NCI-H1436 treated with DMSO at 0.1 percent for 48 hours (cell line): ENCODE measurements at regions not wholly inside any gene's neighbourhood (a gene's known extent, or its start where the extent isn't known, plus 50 kb on each side); places are given as distances from the start of the nearest gene placed in this dataset.
A peak's percentile ranks its signal among the peaks of the same experiment; 100 is the strongest.

ENCODE experiments used
- DNase-seq: peaks from one replicate; lab custom pipeline; 2025; lab: John Stamatoyannopoulos, UW

DNA sequence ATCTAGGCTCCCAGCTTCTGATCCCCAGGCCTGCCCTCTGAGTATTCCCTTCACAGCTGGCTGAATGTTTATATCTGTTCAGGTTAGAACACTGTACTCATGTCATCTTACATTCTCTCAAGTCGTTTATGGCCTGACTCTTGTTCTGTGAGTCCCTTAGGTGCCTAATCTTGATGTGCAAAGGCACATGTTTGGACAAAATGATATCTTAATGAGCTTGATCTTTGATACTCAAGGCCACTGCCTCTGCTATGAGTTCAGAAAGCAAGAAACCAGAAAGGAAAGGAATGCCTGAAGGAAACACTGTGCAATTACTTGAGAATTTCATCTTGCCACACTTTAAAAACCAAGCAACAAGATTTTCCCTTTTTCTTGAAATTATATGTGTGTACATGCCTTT, 391.8 kb upstream of the ZNF608 start:
- DNase-seq = no peak

GRCh38 chr5:125139590-125139989, 393.2 kb upstream of the ZNF608 start:
- no peak for DNase-seq

DNA sequence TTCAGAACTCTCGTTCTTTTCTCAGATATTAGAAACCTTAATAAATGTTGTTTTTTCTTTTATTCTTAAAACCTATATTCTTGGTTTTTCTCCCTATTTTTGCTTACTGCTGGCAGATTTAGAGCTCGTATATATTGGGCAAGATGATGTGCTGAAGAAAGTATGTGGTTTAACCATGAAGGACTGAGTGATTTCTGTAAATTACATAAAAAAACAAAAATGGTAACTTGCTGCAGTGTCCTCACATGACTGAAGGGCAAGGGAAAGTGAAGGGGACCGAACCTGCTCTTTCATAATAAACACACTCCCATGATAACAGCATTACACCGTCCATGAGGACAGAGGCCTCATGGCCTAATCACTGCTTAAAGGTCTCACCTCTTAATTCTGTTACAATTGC, 393.8 kb upstream of the ZNF608 start:
- no peak for DNase-seq

GRCh38 chr5:125140855-125141254, 394.4 kb upstream of the ZNF608 start:
- DNase-seq = peak; percentile 51

DNA sequence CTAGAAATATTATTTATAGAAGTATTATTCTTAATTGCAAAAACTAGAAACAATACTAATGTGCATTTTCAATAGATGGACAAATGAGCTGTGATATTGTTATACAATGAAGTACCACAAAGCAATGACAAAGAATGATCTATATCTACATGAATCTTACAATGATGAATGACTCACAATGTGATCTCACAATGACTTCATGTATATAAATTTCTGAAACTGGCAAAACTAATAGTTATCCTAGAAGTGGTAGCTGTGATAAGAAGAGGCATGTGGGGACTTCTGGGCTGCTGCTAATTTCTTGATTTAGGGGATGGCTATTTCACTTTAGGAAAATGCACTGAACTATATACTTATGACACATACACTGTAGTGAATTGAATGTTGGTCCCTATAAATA, 396.0 kb upstream of the ZNF608 start:
- no peak for DNase-seq

- no peak for DNase-seq
These were observed 396.6 kb upstream of the ZNF608 start for GRCh38 chr5:125143011-125143410.

DNA sequence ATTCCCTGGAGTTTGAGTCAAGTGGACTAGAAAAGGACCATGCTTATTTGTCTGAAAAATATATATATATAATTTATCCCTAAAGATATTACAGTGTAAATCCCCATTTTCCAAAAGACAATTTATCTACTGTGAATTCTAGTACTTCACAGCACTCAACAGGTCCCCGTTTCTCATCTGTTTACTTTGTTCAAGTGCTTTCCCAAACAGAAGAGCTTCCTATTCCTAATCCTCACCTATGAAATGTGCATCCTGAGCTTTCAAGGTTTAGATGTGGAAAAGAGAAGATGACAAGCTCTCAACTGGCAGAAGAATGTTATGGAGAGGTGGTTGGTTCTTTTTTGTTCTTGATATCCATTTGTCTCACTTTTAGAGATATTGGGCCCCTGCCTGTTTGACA, 401.6 kb upstream of the ZNF608 start:
- DNase-seq = no peak

DNA sequence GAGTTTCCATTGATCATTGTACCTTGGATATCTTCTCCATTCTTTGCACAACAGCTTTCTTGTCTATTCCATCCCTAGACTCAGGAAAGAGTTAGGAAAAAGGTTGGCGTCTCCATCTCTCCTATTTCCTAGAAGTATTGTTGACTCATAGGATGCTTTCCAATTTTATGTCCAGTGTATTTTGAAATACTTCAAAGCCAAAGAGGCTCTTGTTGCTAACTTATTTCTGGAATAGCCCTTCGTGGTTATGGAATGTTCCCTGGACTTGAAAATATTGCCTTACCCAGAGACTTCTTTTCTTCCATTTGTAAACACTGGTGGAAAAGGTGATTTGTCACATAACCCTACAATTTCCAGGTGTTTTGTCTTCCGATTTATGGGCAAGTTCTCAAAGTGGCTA, 402.3 kb upstream of the ZNF608 start:
- DNase-seq = no peak

GRCh38 chr5:125149110-125149509, 402.7 kb upstream of the ZNF608 start:
- no peak for DNase-seq

GRCh38 chr5:125149527-125149926, 403.1 kb upstream of the ZNF608 start:
- no peak for DNase-seq

DNA sequence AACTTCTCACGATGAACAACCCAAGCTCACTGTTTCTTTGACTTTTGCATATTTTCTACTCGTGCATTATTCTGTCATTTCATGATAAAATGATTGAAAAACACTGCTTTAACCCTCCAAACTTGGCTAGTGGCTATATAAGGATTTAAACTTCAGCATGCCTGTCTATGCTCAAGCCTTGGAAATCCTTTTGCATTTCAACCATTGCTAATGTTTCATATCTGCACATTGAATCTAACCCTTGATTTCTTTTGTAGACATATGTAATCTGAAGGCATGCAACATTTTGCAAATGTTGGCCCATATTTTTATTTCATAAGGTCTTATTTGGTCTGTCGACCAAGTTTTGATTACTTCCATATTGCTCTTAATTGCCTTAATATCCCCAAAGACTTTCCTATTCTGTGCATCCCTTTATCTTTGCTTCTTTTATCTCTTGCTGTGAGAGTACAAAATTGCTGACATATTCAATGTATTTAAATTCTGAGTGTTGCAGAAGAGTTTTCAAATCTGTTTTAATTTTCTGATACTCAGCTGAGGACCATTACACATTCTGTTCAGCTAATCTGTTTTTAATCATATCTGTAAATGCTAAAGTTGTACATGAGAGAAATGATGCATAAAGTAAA, 403.7 kb upstream of the ZNF608 start:
- no peak for DNase-seq

- DNase-seq = no peak
These were observed 404.9 kb upstream of the ZNF608 start for GRCh38 chr5:125151150-125151900.

DNA sequence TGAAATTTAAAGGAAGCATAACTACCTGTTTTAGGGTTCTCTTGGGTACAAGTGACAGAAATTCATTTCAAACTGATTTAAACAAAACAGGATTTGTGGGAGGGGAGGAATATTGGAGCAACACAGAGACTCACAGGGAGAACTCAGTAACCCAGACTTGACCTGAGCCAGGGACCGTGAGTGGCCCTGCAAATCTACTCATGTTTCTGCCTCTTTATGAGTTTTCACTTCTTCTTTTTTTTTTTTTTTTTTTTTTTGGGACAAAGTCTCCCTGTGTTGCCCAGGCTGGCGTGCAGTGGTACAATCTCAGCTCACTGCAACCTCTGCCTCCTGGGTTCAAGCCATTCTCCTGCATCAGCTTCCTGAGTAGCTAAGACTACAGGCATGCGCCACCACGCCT, 405.6 kb upstream of the ZNF608 start:
- DNase-seq = no peak

DNA sequence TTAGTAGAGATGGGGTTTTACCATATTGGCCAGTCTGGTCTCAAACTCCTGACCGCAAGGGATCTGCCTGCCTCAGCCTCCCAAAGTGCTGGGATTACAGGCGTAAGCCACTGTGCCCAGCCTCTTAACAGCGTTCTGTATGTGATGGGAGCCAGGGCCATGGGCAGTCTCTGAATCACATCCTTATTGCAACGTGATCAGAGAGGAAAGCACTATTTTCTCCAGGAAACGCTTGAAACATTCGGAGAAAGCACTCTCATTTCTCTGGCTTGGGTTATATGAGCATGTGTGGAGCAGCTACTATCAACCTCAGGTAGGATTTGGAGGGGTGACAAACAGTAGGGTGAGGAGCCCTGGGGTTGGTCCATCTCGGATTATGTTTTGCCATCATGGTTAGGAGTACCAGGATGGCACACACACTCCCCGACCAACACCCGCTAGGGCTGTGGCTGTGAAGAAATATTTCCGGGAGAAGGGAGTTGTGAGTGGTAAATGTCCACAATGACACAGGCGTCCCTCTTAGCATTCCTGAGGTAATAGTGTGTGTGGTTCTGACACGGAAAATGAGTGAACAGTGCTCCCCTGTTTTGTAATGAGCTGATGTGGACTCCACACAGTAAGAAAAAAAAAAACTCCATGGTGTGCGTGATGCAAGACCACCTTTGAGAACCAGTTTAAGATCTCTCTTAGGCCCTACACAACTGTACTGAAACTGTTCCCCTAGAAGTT, 406.2 kb upstream of the ZNF608 start:
- DNase-seq = no peak

- no peak for DNase-seq
These were observed 406.8 kb upstream of the ZNF608 start for GRCh38 chr5:125153231-125153630.

DNA sequence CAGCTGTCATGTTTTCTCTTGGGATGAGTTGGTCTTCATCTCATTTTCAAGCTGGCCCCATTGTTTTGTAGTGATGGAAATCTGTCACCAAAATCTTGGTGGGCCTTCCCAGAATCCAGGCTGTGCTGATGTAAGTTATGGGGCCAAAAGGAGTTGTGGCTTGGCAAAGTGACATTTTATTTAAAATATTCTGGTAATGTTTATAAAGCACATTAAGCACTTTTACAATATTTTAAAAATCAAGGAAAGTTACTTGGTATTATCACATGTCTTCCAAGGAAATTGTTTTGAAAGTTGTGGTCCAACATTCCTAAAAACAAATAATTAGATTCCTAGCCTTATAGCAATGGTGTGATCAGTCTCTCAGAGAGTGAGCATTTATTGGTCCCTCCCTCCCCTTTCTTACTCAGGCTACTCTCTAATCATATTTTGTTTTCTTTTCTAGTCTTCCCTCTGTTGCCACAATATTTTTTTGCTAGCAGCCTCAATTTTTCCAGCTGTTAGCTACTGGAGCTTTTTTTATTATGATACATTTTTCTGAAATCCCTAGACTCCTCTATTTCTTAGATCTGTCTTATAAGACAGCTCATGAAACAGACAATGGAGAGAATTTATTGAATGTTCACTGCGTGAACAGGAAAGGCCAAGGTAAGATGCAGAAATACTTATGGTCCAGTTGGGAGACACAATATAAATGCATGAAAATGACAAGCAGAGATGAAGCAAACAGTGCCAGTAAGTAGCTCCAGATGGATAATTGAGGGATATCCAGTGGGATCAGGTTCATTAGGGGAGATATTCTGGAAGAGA, 408.1 kb upstream of the ZNF608 start:
- no peak for DNase-seq

DNA sequence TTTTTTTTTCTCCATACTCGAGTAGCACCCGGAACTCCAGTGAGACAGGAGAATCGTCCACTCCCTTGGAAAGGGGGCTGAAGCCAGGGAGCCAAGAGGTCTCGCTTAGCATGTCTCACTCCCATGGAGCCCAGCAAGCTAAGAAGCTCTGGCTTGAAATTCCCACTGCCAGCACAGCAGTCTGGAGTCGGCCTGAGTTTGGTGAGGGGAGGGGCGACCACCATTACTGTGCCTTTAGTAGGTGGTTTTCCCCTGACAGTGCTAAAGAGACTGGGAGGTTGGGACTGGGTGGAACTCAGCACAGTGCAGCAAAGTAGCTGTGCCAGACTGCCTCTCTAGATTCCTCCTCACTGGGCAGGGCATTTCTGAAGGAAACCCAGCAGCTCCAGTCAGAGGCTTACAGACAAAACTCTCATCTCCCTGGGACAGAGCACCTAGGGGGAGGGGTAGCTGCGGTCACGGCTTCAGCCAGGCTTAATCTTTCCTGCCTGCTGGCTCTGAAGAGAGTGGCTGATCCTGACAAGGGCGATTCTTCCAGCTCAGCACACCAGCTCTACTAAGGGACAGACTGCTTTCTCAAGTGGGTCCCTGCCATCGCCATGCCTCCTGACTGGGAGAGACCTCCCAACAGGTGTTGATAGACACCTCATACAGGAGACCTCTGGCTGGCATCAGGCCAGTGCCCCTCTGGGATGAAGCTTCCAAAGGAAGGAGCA, 414.5 kb upstream of the ZNF608 start:
- DNase-seq = no peak

DNA sequence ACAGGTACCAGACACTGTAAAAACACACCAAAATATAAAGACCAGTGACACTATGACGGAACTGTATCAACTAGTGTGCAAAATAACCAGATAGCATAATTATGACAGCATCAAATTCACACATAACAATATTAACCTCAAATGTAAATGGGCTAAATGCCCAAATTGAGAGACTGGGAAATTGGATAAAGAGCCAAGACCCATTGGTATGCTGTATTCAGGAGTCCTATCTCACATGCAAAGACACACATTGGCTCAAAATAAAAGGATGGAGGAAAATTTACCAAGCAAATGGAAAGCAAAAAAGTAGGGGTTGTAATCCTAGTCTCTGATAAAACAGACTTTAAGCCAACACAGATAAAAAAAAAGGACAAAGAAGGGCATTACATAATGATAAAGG, 416.3 kb upstream of the ZNF608 start:
- no peak for DNase-seq

DNA sequence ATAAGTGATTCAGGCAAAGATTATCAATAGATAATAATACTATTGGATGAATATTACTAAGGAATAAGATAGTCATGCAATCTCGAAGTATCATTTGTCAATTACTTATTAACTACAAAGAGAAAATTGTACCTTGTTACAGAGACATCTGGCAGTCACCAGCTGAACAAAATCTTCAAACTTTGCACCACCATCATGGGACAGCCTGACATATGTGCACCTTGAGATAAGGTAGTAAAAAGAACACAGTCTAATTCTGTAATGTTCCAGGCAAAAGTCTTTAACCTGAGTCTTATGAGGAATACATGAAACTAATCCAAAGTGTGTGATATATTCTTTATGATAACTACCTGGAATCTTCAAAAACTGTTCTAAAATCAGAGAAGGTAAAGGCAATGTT, 423.0 kb upstream of the ZNF608 start:
- no peak for DNase-seq

- no peak for DNase-seq
These were observed 425.2 kb upstream of the ZNF608 start for GRCh38 chr5:125171641-125172040.

DNA sequence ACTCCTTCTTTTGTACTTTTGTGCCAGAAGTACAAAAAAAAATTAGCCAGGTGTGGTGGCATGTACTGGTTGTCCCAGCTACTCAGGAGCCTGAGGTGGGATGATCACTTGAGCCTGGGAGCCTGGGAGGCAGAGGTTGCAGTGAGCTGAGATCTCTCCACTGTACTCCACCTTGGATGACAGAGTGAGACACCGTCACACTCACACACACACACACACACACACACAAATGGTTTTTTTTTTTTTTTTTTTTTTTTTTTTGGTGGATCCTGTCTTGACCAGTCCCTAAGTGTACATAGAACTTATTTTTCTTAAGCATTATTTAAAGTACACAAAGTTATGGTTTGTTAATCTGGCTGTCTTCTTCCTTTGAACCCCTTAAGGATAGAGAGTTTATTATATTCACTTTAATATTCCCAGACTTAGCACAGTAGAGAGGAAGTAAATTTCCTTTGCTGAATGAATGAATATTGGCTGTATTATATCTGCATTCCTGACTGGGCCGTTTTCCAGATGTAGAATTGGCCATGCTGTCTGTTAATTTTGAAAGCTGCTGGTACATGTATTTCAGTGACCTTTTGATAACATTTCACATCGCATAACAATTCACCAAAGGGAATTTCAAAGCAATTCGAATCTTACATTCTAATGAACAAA, 429.0 kb upstream of the ZNF608 start:
- DNase-seq = no peak
